NT2/D1 (cell line): ENCODE measurements at regions not wholly inside any gene's neighbourhood (a gene's known extent, or its start where the extent isn't known, plus 50 kb on each side); places are given as distances from the start of the nearest gene placed in this dataset.
"Not testable (repeated sequence)": the region's sequence is repeated elsewhere in the genome, so short reads cannot be mapped to it uniquely, and the experiment has no call there.

Experiments
- SUZ12 ChIP-seq: IDR thresholded peaks from 2 replicates; pipeline ENCODE4 v1.6.1; 2011; ENCODE audit not compliant: insufficient read length, insufficient read depth; ENCODE audit errors: extremely low read depth
- YY1 ChIP-seq: IDR thresholded peaks from 2 replicates; pipeline ENCODE4 v1.6.1; 2011; ENCODE audit not compliant: insufficient read length, insufficient read depth
- ZNF274 ChIP-seq: IDR thresholded peaks from 2 replicates; pipeline ENCODE4 v1.6.1; 2011; ENCODE audit warnings: mild to moderate bottlenecking, low read depth, low read length

DNA sequence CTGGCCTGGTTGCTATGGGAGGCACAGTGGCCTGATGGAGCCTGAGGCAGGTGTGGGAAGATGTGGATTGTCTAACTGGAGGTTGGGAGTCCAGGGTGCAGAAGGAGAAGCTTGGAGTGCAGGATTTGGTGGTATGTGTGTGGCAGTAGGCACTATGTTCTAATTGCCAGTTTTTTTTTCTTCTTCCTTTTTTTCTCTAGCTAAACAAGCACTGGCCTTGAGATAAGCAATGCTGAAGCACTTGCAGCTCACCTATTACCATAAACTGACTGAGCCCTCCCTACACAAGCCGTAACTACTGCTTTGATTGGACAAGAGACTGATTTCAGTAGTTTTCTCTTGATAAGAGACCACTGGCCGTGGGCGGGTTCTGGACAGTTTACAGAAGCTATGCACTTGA is 175.4 kb downstream of the FAM72C start:
- not testable (repeated sequence) for TF ChIP-seq ZNF274, SUZ12, YY1
